ENCODE measurements at regions not wholly inside any gene's neighbourhood (a gene's known extent, or its start where the extent isn't known, plus 50 kb on each side); places are given as distances from the start of the nearest gene placed in this dataset.

- Histone ChIP-seq H3K36me3 (no peaks in the 10 kb centered on the region), H3K27me3 (no peaks in the 10 kb centered on the region), H3K4me1 (no peaks in the 10 kb centered on the region), H3K4me3 (no peak overlapping the region), H3K9me3 (no peaks in the 10 kb centered on the region), H3K27ac (no peak overlapping the region)
- 70 to 83% methylated on average over 8 of the region's 8 CpGs for WGBS, 2 donors
- no peak for DNase-seq
- intact Hi-C loops (cut with DNase I), result no loop called here
- TF ChIP-seq CTCF (IDR thresholded peaks at IDR 0.05), result no peak
- no peak for TF ChIP-seq POLR2A (IDR thresholded peaks at IDR 0.05)
- TF ChIP-seq POLR2AphosphoS5 (IDR thresholded peaks at IDR 0.05), result no peak
- no peak for TF ChIP-seq EP300 (IDR thresholded peaks at IDR 0.05)
Measured at GRCh38 chr13:22009500-22009899, 338.6 kb downstream of the FGF9 start.

GRCh38 chr13:22009937-22010336, 339.1 kb downstream of the FGF9 start:
- TF ChIP-seq CTCF (IDR thresholded peaks at IDR 0.05) (no peak), POLR2AphosphoS5 (IDR thresholded peaks at IDR 0.05) (no peak), EP300 (IDR thresholded peaks at IDR 0.05) (no peak), POLR2A (IDR thresholded peaks at IDR 0.05) (no peak)
- H3K36me3 ChIP-seq, result no peaks in the 10 kb centered on the region
- H3K4me1 ChIP-seq, result no peaks in the 10 kb centered on the region
- no peak overlapping the region for H3K4me3 ChIP-seq
- intact Hi-C loops (cut with DNase I), result no loop called here
- no peaks in the 10 kb centered on the region for H3K27me3 ChIP-seq
- 92% methylated on average over 6 of the region's 6 CpGs for WGBS, 2 donors
- H3K9me3 ChIP-seq, result no peaks in the 10 kb centered on the region
- H3K27ac ChIP-seq, result no peak overlapping the region
- no peak for DNase-seq

GRCh38 chr13:22012686-22013085, 341.8 kb downstream of the FGF9 start:
- intact Hi-C loops (cut with DNase I), result no loop called here
- H3K4me1 ChIP-seq, result no peaks in the 10 kb centered on the region
- DNase-seq, result no peak
- no peak overlapping the region for H3K27ac ChIP-seq
- no peak for TF ChIP-seq POLR2A (IDR thresholded peaks at IDR 0.05)
- TF ChIP-seq CTCF (IDR thresholded peaks at IDR 0.05), result no peak
- TF ChIP-seq EP300 (IDR thresholded peaks at IDR 0.05), result no peak
- TF ChIP-seq POLR2AphosphoS5 (IDR thresholded peaks at IDR 0.05), result no peak
- WGBS, 2 donors, result 5 to 52% methylated on average over 2 of the region's 2 CpGs
- no peaks in the 10 kb centered on the region for H3K27me3 ChIP-seq
- H3K4me3 ChIP-seq, result no peak overlapping the region
- H3K36me3 ChIP-seq, result no peaks in the 10 kb centered on the region
- no peaks in the 10 kb centered on the region for H3K9me3 ChIP-seq

- H3K4me3 ChIP-seq, result no peak overlapping the region
- no peak overlapping the region for H3K27ac ChIP-seq
- H3K36me3 ChIP-seq, result no peaks in the 10 kb centered on the region
- H3K9me3 ChIP-seq, result no peaks in the 10 kb centered on the region
- H3K4me1 ChIP-seq, result no peaks in the 10 kb centered on the region
- no peaks in the 10 kb centered on the region for H3K27me3 ChIP-seq
- intact Hi-C loops (cut with DNase I), result no loop called here
- TF ChIP-seq POLR2A (IDR thresholded peaks at IDR 0.05) (no peak), CTCF (IDR thresholded peaks at IDR 0.05) (no peak), POLR2AphosphoS5 (IDR thresholded peaks at IDR 0.05) (no peak), EP300 (IDR thresholded peaks at IDR 0.05) (no peak)
- 17 to 57% methylated on average over 6 of the region's 6 CpGs for WGBS, 2 donors
- no peak for DNase-seq
Measured at GRCh38 chr13:22014469-22014868, 343.6 kb downstream of the FGF9 start.

GRCh38 chr13:22017226-22017625, 346.4 kb downstream of the FGF9 start:
- 41 to 56% methylated on average over 3 of the region's 3 CpGs for WGBS, 2 donors
- Histone ChIP-seq H3K27ac (no peak overlapping the region), H3K36me3 (no peaks in the 10 kb centered on the region), H3K9me3 (no peaks in the 10 kb centered on the region), H3K4me3 (no peak overlapping the region), H3K4me1 (no peaks in the 10 kb centered on the region), H3K27me3 (no peaks in the 10 kb centered on the region)
- TF ChIP-seq POLR2A (IDR thresholded peaks at IDR 0.05) (no peak), POLR2AphosphoS5 (IDR thresholded peaks at IDR 0.05) (no peak)
- no peak for DNase-seq
- intact Hi-C loops (cut with DNase I), result no loop called here
